ENCODE measurements at regions not wholly inside any gene's neighbourhood (a gene's known extent, or its start where the extent isn't known, plus 50 kb on each side); places are given as distances from the start of the nearest gene placed in this dataset.

- Histone ChIP-seq H3K9me1 (ENCODE audit: control insufficient read depth, insufficient read depth, low read length) (no peaks in the 10 kb centered on the region), H3K27me3 (ENCODE audit: control insufficient read depth in 2 of 2, insufficient read depth in 2 of 2, low read length in 2 of 2) (peaks cover 6 to 25% of the 10 kb centered on the region in 2 experiments; a peak in 4 of 5 replicates), H3K36me3 (ENCODE audit: control insufficient read depth, insufficient read depth, low read length) (no peaks in the 10 kb centered on the region), H2AFZ (ENCODE audit: low read depth, low read length) (no peak overlapping the region), H3K9ac (ENCODE audit: insufficient read depth in 1 of 2, low read depth in 2 of 2, low read length in 2 of 2) (no peak overlapping the region), H3K27ac (ENCODE audit: extremely low read depth, low read depth, low read length) (no peak overlapping the region), H3K4me2 (ENCODE audit: insufficient read depth, low read length) (no peak overlapping the region), H3K4me3 (no peak overlapping the region), H4K20me1 (replicated peaks; ENCODE audit: control insufficient read depth, insufficient read depth, low read length) (no peaks in the 10 kb centered on the region), H3K4me1 (replicated peaks in 1 of 2; ENCODE audit: control insufficient read depth in 2 of 2, insufficient read depth in 2 of 2, low read length in 2 of 2) (peaks cover 0 to 4% of the 10 kb centered on the region in 2 experiments; a peak in 1 of 5 replicates), H3K79me2 (ENCODE audit: control insufficient read depth, insufficient read depth, low read length) (no peaks in the 10 kb centered on the region), H3K9me3 (replicated peaks; ENCODE audit: control insufficient read depth, insufficient read depth, low read depth, low read length) (no peaks in the 10 kb centered on the region)
- intact Hi-C loops (cut with micrococcal nuclease) = no loop called here
- CTCF ChIA-PET (ENCODE audit: low intra/inter-chr PET ratio) = no interaction called here
- ATAC-seq (no peak), DNase-seq (ENCODE audit: extremely low read depth in 1 of 4, low spot score in 3 of 4) (no peak), FAIRE-seq (no peak)
- WGBS (ENCODE audit: insufficient coverage, low coverage, missing lambda C conversion rate) = 0% methylated on average over 3 of the region's 3 CpGs
- in situ Hi-C loops (cut with MboI) = no loop called here
- no TSS peak for BruUV-seq (replicated peaks)
- TF ChIP-seq ZNF316 (IDR thresholded peaks at IDR 0.05) (no peak), JUND (IDR thresholded peaks at IDR 0.05; ENCODE audit: borderline replicate concordance, low read depth, low read length) (no peak), JUND (tag; IDR thresholded peaks at IDR 0.05; ENCODE audit: borderline replicate concordance, low read depth, low read length) (no peak), CAMTA2 (CRISPR knock-in tag; conservative IDR thresholded peaks at IDR 0.05) (no peak), OTX1 (CRISPR knock-in tag; IDR thresholded peaks at IDR 0.05) (no peak), CBFA2T3 (IDR thresholded peaks at IDR 0.05) (no peak), RCOR1 (IDR thresholded peaks at IDR 0.05; ENCODE audit: borderline replicate concordance in 1 of 2, low read depth in 2 of 2, low read length in 2 of 2) (no peak)
- POLR2A ChIA-PET = no interaction called here
Observed at GRCh38 chr2:106306387-106306786, 112.3 kb upstream of the UXS1 start.

GRCh38 chr2:106304612-106305184 is 110.6 kb upstream of the UXS1 start:
- in situ Hi-C loops (cut with MboI) = no loop called here
- ChIA-PET CTCF (ENCODE audit: low intra/inter-chr PET ratio) (no interaction called here), POLR2A (interaction anchor here (0.5 kb wide), 1 partner anchor 236 kb away, joined by 3 read pairs; no protein-coding TSS in a partner anchor)
- H3K9me1 ChIP-seq (ENCODE audit: control insufficient read depth, insufficient read depth, low read length) = no peaks in the 10 kb centered on the region
- WGBS (ENCODE audit: insufficient coverage, low coverage, missing lambda C conversion rate) = 0% methylated on average over 5 of the region's 5 CpGs
- DNase-seq (ENCODE audit: extremely low read depth in 1 of 4, low spot score in 3 of 4) (no peak), ATAC-seq (no peak), FAIRE-seq (no peak)
- intact Hi-C loops (cut with micrococcal nuclease) = no loop called here
- no peak overlapping the region for H3K9ac ChIP-seq (ENCODE audit: insufficient read depth in 1 of 2, low read depth in 2 of 2, low read length in 2 of 2)
- H3K27ac ChIP-seq (ENCODE audit: extremely low read depth, low read depth, low read length) = no peak overlapping the region
- H3K4me3 ChIP-seq = no peak overlapping the region
- no peaks in the 10 kb centered on the region for H3K79me2 ChIP-seq (ENCODE audit: control insufficient read depth, insufficient read depth, low read length)
- no TSS peak for BruUV-seq (replicated peaks)
- H3K9me3 ChIP-seq (replicated peaks; ENCODE audit: control insufficient read depth, insufficient read depth, low read depth, low read length) = no peaks in the 10 kb centered on the region
- no peak overlapping the region for H2AFZ ChIP-seq (ENCODE audit: low read depth, low read length)
- no peaks in the 10 kb centered on the region for H3K36me3 ChIP-seq (ENCODE audit: control insufficient read depth, insufficient read depth, low read length)
- no peaks in the 10 kb centered on the region for H4K20me1 ChIP-seq (replicated peaks; ENCODE audit: control insufficient read depth, insufficient read depth, low read length)
- no peak overlapping the region for H3K4me2 ChIP-seq (ENCODE audit: insufficient read depth, low read length)
- peaks cover 3 to 14% of the 10 kb centered on the region in 2 experiments; a peak in 4 of 5 replicates for H3K27me3 ChIP-seq (ENCODE audit: control insufficient read depth in 2 of 2, insufficient read depth in 2 of 2, low read length in 2 of 2)
- no peaks in the 10 kb centered on the region for H3K4me1 ChIP-seq (replicated peaks in 1 of 2; ENCODE audit: control insufficient read depth in 2 of 2, insufficient read depth in 2 of 2, low read length in 2 of 2)
- no peak for TF ChIP-seq ARID3A (IDR thresholded peaks at IDR 0.05; ENCODE audit: borderline replicate concordance, low read depth, low read length)
- TF ChIP-seq ZNF668 (CRISPR knock-in tag; IDR thresholded peaks at IDR 0.05) = no peak
- no peak for TF ChIP-seq RAD21 (CRISPR knock-in tag; conservative IDR thresholded peaks at IDR 0.05 in 1 of 2, IDR thresholded peaks at IDR 0.05 in 1 of 2)
- TF ChIP-seq POLR2B (IDR thresholded peaks at IDR 0.05; ENCODE audit: low read depth, partially characterized antibody) = no peak
- no peak for TF ChIP-seq CEBPB (tag; IDR thresholded peaks at IDR 0.05)
- TF ChIP-seq GABPB2 (CRISPR knock-in tag; conservative IDR thresholded peaks at IDR 0.05) = no peak
- no peak for TF ChIP-seq CEBPG (CRISPR knock-in tag; IDR thresholded peaks at IDR 0.05)
- TF ChIP-seq CEBPG (tag; conservative IDR thresholded peaks at IDR 0.05 in 1 of 2, IDR thresholded peaks at IDR 0.05 in 1 of 2) = no peak
- TF ChIP-seq GTF2A2 (tag; IDR thresholded peaks at IDR 0.05) = no peak
- TF ChIP-seq HDAC8 (tag; IDR thresholded peaks at IDR 0.05) = no peak
- TF ChIP-seq CC2D1A (IDR thresholded peaks at IDR 0.05) = no peak

All from K562 (cell line).